GM12878 (cell line): ENCODE measurements at regions not wholly inside any gene's neighbourhood (a gene's known extent, or its start where the extent isn't known, plus 50 kb on each side); places are given as distances from the start of the nearest gene placed in this dataset.

ENCODE experiments used
- POLR2AphosphoS5 ChIP-seq: IDR thresholded peaks from 2 replicates; pipeline ENCODE4 v1.6.1; 2011; ENCODE audit warnings: mild to moderate bottlenecking, low read length, inconsistent platforms
- SP1 ChIP-seq: IDR thresholded peaks from one replicate; pipeline ENCODE4 v1.6.1; 2011; ENCODE audit warnings: low read depth, low read length
- SRF ChIP-seq, 2 experiments: IDR thresholded peaks; 2 replicates each; pipeline ENCODE4 v1.6.1; 2011; ENCODE audit warnings: low read depth in 2 of 2, low read length in 2 of 2, mild to moderate bottlenecking in 1 of 2, moderate library complexity in 1 of 2
- ZSCAN29 ChIP-seq: fragments of 450-650 bp; IDR thresholded peaks from 2 replicates; pipeline ENCODE4 v1.6.1; 2017; ENCODE audit warnings: mild to moderate bottlenecking, moderate library complexity
- TF ChIP-seq, protein P1 (sequence below): IDR thresholded peaks from 2 replicates; pipeline ENCODE4 v1.6.1; 2012; ENCODE audit warnings: low read depth, low read length, improper control_type of control experiment
- TF ChIP-seq, protein P2 (sequence below), 3 experiments: IDR thresholded peaks in 2 of 3; conservative IDR thresholded peaks in 1 of 3; 2 replicates each; pipeline ENCODE4 v1.5.1; 2011; ENCODE audit warnings: low read depth in 3 of 3, low read length in 3 of 3, mild to moderate bottlenecking in 3 of 3, control low read depth in 2 of 3, moderate library complexity in 2 of 3, inconsistent platforms in 1 of 3, mixed read lengths in 1 of 3; ENCODE audit not compliant: control insufficient read depth in 2 of 3, insufficient read depth in 1 of 3; ENCODE audit errors: extremely low read depth in 1 of 3

DNA sequence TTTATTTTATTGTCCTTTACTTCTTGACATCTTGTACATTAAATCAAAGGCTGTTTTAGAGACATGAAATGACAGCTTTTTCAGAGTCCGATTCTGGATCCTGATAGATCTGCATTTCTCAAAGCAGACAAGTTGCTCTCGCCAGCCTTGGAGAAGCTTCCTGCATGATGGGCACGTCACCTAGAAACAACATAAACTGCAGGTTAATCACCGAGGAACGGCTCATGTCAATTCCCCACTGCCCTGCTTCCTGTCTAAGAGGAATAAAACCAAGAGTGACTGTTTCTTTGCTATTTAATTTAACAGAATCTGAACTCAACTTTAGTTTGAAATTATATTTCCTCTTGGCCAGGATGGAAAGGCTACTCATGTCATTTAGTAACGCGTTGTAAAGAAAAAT is 77.0 kb downstream of the RWDD3 start:
- TF ChIP-seq, protein P1, sequence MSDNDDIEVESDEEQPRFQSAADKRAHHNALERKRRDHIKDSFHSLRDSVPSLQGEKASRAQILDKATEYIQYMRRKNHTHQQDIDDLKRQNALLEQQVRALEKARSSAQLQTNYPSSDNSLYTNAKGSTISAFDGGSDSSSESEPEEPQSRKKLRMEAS, result no peak
- no peak for TF ChIP-seq SP1
- no peak for TF ChIP-seq POLR2AphosphoS5
- no peak for TF ChIP-seq SRF (IDR thresholded peaks at IDR 0.05; ENCODE audit: low read depth in 2 of 2, low read length in 2 of 2)
- TF ChIP-seq, protein P2, sequence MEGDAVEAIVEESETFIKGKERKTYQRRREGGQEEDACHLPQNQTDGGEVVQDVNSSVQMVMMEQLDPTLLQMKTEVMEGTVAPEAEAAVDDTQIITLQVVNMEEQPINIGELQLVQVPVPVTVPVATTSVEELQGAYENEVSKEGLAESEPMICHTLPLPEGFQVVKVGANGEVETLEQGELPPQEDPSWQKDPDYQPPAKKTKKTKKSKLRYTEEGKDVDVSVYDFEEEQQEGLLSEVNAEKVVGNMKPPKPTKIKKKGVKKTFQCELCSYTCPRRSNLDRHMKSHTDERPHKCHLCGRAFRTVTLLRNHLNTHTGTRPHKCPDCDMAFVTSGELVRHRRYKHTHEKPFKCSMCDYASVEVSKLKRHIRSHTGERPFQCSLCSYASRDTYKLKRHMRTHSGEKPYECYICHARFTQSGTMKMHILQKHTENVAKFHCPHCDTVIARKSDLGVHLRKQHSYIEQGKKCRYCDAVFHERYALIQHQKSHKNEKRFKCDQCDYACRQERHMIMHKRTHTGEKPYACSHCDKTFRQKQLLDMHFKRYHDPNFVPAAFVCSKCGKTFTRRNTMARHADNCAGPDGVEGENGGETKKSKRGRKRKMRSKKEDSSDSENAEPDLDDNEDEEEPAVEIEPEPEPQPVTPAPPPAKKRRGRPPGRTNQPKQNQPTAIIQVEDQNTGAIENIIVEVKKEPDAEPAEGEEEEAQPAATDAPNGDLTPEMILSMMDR (IDR thresholded peaks at IDR 0.05 in 2 of 3, conservative IDR thresholded peaks at IDR 0.05 in 1 of 3; ENCODE audit: control insufficient read depth in 2 of 3, extremely low read depth in 1 of 3, insufficient read depth in 1 of 3, low read depth in 3 of 3, low read length in 3 of 3), result no peak
- TF ChIP-seq ZSCAN29, result no peak
